GM23248 (cell line): ENCODE measurements at regions not wholly inside any gene's neighbourhood (a gene's known extent, or its start where the extent isn't known, plus 50 kb on each side); places are given as distances from the start of the nearest gene placed in this dataset.

Experiments
- DNase-seq: peaks from one replicate; pipeline ENCODE4 v3.0.0-alpha.2; 2015
- H2AFZ ChIP-seq: fragments of 200-600 bp; sonication (generic); 2 replicates; pipeline ENCODE4 v1.6.1; 2016; ENCODE audit warnings: antibody characterized with exemption
- H3F3A ChIP-seq: fragments of 200-600 bp; sonication (generic); 2 replicates; pipeline ENCODE4 v1.6.1; 2016; ENCODE audit warnings: mild to moderate bottlenecking, antibody characterized with exemption, mixed run types; ENCODE audit not compliant: insufficient read depth
- H3K27ac ChIP-seq: fragments of 200-600 bp; sonication (generic); 2 replicates; pipeline ENCODE4 v1.5.1; 2016; ENCODE audit warnings: mild to moderate bottlenecking
- H3K27me3 ChIP-seq: fragments of 200-600 bp; sonication (generic); replicated peaks from 2 replicates; pipeline ENCODE4 v1.6.1; 2016; ENCODE audit warnings: mild to moderate bottlenecking; ENCODE audit not compliant: insufficient read depth
- H3K36me3 ChIP-seq: fragments of 200-600 bp; sonication (generic); 2 replicates; pipeline ENCODE4 v1.6.1; 2016; ENCODE audit warnings: low read depth, mild to moderate bottlenecking
- H3K4me1 ChIP-seq: fragments of 200-600 bp; sonication (generic); 2 replicates; pipeline ENCODE4 v1.6.1; 2016; ENCODE audit warnings: mild to moderate bottlenecking; ENCODE audit not compliant: insufficient read depth
- H3K4me2 ChIP-seq: fragments of 200-600 bp; sonication (generic); one replicate; pipeline ENCODE4 v1.6.1; 2016; ENCODE audit warnings: mild to moderate bottlenecking; ENCODE audit not compliant: unreplicated experiment
- H3K4me3 ChIP-seq: fragments of 200-600 bp; sonication (generic); 2 replicates; pipeline ENCODE4 v1.5.1; 2016; ENCODE audit warnings: mild to moderate bottlenecking
- H3K79me2 ChIP-seq: fragments of 200-600 bp; sonication (generic); 2 replicates; pipeline ENCODE4 v1.6.1; 2016; ENCODE audit warnings: mild to moderate bottlenecking; ENCODE audit not compliant: insufficient read depth
- H3K9ac ChIP-seq: fragments of 200-600 bp; sonication (generic); 2 replicates; pipeline ENCODE4 v1.6.1; 2016; ENCODE audit warnings: mild to moderate bottlenecking
- H3K9me2 ChIP-seq: fragments of 200-600 bp; sonication (generic); 2 replicates; pipeline ENCODE4 v1.6.1; 2016; ENCODE audit warnings: mixed run types, mild to moderate bottlenecking, moderate library complexity; ENCODE audit not compliant: insufficient read depth
- H3K9me3 ChIP-seq: fragments of 200-600 bp; sonication (generic); one replicate; pipeline ENCODE4 v1.6.1; 2017; ENCODE audit warnings: low read depth
- H4K20me1 ChIP-seq: fragments of 200-600 bp; sonication (generic); 2 replicates; pipeline ENCODE4 v1.6.0; 2016; ENCODE audit not compliant: insufficient read depth
- EZH2 ChIP-seq: fragments of 200-600 bp; sonication (generic); IDR thresholded peaks from 2 replicates; pipeline ENCODE4 v1.6.1; 2018; ENCODE audit warnings: antibody characterized with exemption, mild to moderate bottlenecking; ENCODE audit not compliant: insufficient read depth, poor library complexity, severe bottlenecking
- EZH2phosphoT487 ChIP-seq: fragments of 200-600 bp; sonication (generic); IDR thresholded peaks from 2 replicates; pipeline ENCODE4 v1.6.1; 2018; ENCODE audit warnings: antibody characterized with exemption, moderate library complexity, mild to moderate bottlenecking, low read depth; ENCODE audit not compliant: insufficient read depth
- WGBS, 2 experiments: methylation state at CpG; one replicate each; pipeline ENCODE4 v1.1.6; 2015 to 2017; ENCODE audit warnings: low lambda C conversion rate in 2 of 2, low coverage in 1 of 2; ENCODE audit errors: missing lambda C conversion rate in 2 of 2; 5-methylcytosine and 5-hydroxymethylcytosine counted together
- in situ Hi-C: fragments of 300-500 bp; cut with MboI; formaldehyde crosslinking; loops from 2 replicates; pipeline ENCODE4 v1.15.0; 2020

DNA sequence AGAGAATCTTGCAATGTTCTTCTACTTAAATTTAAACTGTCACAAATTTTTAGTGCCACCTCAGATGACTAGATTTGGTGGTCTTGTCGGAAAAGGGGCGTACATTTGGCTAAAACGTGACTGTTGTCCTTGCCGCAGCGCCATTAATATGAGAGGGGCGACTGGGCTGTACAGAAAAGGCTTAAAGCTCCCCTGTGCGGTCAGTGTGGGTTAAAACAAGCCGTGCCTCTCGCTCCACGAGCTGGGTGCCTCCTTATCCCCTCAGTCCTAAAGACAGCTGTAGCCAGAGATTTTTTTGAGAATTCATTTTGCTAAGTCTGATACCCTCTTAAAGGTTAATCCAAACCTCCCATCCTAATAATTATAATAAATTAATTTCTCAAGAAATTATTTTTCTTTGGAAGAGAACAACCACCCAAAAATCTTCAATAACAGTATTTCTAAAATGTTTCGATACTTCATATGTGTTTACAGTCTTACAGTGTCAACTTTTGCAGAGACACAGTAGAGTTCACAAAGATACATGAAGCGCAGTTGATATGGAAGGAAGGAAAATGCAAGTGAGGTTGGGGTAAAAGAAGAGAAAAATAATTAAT is 68.6 kb downstream of the C7orf25 start:
- WGBS, 2 experiments: 14 to 15% methylated on average over 12 of the region's 12 CpGs
- H3F3A ChIP-seq: no peaks in the 10 kb centered on the region

DNA sequence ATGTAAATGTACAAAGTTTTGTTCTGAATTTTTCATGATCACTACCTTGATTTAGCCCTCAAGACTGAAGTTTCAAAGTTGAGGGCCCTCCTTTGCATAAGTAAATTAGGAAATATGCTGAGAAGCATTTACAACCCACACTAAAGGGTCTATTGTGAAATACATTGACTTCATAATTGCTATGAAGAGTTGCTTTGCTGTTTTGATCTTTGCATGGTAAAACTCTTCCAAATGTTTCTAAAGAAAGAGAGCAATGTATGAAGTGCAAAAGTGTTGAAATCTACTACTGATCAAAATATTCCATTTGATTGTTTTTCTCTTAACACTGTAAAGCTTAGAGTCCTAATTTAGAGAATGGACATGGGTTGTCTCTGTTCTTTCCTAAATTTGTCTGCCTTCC is 77.2 kb downstream of the C7orf25 start:
- Histone ChIP-seq H3K27ac (no peak overlapping the region), H3K36me3 (no peaks in the 10 kb centered on the region), H4K20me1 (no peaks in the 10 kb centered on the region), H2AFZ (no peak overlapping the region), H3K4me3 (no peak overlapping the region), H3K9me2 (no peaks in the 10 kb centered on the region), H3K9me3 (no peaks in the 10 kb centered on the region), H3K9ac (no peak overlapping the region), H3K4me2 (no peak overlapping the region), H3K4me1 (no peaks in the 10 kb centered on the region; the same call in 1 of the 2 replicates), H3K27me3 (no peaks in the 10 kb centered on the region), H3F3A (no peaks in the 10 kb centered on the region), H3K79me2 (no peaks in the 10 kb centered on the region)
- TF ChIP-seq EZH2: no peak
- no peak for TF ChIP-seq EZH2phosphoT487
- peak; percentile 7 for DNase-seq
- in situ Hi-C loops: loop anchor here (10.0 to 25.0 kb wide), 2 partner anchors 597 to 890 kb away; partner anchors contain the start of gene GLI3

More for the DNA sequence above, 68.6 kb downstream of the C7orf25 start:
- no peaks in the 10 kb centered on the region for H4K20me1 ChIP-seq
- peak overlapping the region; percentile 69 for H2AFZ ChIP-seq
- H3K27ac ChIP-seq: no peak overlapping the region
- no peaks in the 10 kb centered on the region; the same call in 1 of the 2 replicates for H3K27me3 ChIP-seq
- H3K9ac ChIP-seq: no peak overlapping the region
- TF ChIP-seq EZH2phosphoT487: no peak
- no peaks in the 10 kb centered on the region for H3K36me3 ChIP-seq
- H3K9me2 ChIP-seq: no peaks in the 10 kb centered on the region
- H3K4me3 ChIP-seq: peak overlapping the region; percentile 67
- H3K9me3 ChIP-seq: no peaks in the 10 kb centered on the region
- peak; percentile 76 for DNase-seq
- no peaks in the 10 kb centered on the region for H3K79me2 ChIP-seq
- H3K4me1 ChIP-seq: peaks cover 8% of the 10 kb centered on the region; the same call in 1 of the 2 replicates
- H3K4me2 ChIP-seq: peak overlapping the region; percentile 79
- in situ Hi-C loops: loop anchor here (25.0 kb wide), 1 partner anchor 606 kb away; the partner anchor contains the start of gene GLI3

DNA sequence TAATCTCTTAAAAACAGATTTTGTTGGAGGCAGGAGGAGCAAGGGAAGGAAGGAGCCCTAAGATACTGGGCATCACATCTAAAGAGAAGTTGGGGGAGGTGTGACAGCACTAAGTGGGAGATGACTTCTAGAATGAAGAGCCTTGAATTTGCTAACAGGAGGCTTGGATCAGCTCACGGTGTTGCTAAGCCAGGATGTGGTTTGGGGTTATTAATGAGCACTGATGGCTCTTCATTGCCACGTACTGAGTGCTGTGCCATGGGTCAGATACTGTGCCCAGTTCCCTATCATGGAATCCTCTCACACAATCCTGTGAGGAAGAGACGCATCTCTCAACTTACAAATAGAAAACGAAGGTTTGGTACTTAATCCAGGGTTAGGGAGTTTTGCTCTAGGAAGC is 78.5 kb downstream of the C7orf25 start:
- Histone ChIP-seq H3K27ac (no peak overlapping the region), H4K20me1 (no peaks in the 10 kb centered on the region), H3K4me2 (no peak overlapping the region), H3K9ac (no peak overlapping the region), H2AFZ (no peak overlapping the region), H3K9me2 (no peaks in the 10 kb centered on the region), H3K9me3 (no peaks in the 10 kb centered on the region), H3K36me3 (no peaks in the 10 kb centered on the region), H3F3A (no peaks in the 10 kb centered on the region), H3K4me3 (no peak overlapping the region), H3K4me1 (no peaks in the 10 kb centered on the region; the same call in 1 of the 2 replicates), H3K79me2 (no peaks in the 10 kb centered on the region), H3K27me3 (no peaks in the 10 kb centered on the region)
- in situ Hi-C loops: loop anchor here (10.0 to 25.0 kb wide), 2 partner anchors 596 to 889 kb away; partner anchors contain the start of gene GLI3
- DNase-seq: peak; percentile 9
- 46 to 51% methylated on average over 4 of the region's 4 CpGs for WGBS, 2 experiments
- TF ChIP-seq EZH2 (no peak), EZH2phosphoT487 (no peak)

DNA sequence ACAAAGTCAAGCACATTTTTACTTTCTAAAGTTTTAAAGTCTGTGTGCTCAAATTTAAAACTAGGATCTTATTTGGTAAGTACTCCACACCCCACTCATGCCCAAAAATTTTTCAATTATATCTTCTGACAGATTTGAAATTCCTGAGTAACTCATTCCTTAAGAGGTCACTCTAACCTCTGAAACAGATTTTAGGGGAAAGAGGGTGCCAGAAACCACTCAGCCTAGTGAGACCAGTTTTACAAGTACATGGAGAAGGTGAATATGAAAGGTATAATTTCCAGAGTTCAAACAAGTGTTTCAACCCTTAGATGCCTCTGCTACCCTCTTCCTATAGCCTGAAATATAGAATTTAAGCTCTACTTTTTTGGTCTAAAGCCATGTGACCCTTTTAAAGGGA is 79.2 kb downstream of the C7orf25 start:
- H3K79me2 ChIP-seq: no peaks in the 10 kb centered on the region
- no peak overlapping the region for H2AFZ ChIP-seq
- H3K4me3 ChIP-seq: no peak overlapping the region

More for the DNA sequence above, 79.2 kb downstream of the C7orf25 start:
- no peak overlapping the region for H3K4me2 ChIP-seq
- H3K27me3 ChIP-seq: no peaks in the 10 kb centered on the region
- in situ Hi-C loops: loop anchor here (10.0 to 25.0 kb wide), 2 partner anchors 595 to 888 kb away; partner anchors contain the start of gene GLI3
- no peaks in the 10 kb centered on the region for H3F3A ChIP-seq
- H3K4me1 ChIP-seq: no peaks in the 10 kb centered on the region; the same call in 1 of the 2 replicates
- H3K36me3 ChIP-seq: no peaks in the 10 kb centered on the region
- H3K9me3 ChIP-seq: no peaks in the 10 kb centered on the region
- no peak overlapping the region for H3K27ac ChIP-seq
- H3K9me2 ChIP-seq: no peaks in the 10 kb centered on the region
- DNase-seq: no peak
- H4K20me1 ChIP-seq: no peaks in the 10 kb centered on the region
- TF ChIP-seq EZH2: no peak
- H3K9ac ChIP-seq: no peak overlapping the region
